HG02588 (cell line): ENCODE measurements at regions not wholly inside any gene's neighbourhood (a gene's known extent, or its start where the extent isn't known, plus 50 kb on each side); places are given as distances from the start of the nearest gene placed in this dataset.
A peak's percentile ranks its signal among the peaks of the same experiment; 100 is the strongest.

ENCODE experiments used
- ATAC-seq: cut with Tn5 transposase; IDR thresholded peaks from one replicate; pipeline ENCODE4 v1.9.1; 2021; ENCODE audit warnings: mild to moderate bottlenecking, moderate library complexity; ENCODE audit not compliant: unreplicated experiment

DNA sequence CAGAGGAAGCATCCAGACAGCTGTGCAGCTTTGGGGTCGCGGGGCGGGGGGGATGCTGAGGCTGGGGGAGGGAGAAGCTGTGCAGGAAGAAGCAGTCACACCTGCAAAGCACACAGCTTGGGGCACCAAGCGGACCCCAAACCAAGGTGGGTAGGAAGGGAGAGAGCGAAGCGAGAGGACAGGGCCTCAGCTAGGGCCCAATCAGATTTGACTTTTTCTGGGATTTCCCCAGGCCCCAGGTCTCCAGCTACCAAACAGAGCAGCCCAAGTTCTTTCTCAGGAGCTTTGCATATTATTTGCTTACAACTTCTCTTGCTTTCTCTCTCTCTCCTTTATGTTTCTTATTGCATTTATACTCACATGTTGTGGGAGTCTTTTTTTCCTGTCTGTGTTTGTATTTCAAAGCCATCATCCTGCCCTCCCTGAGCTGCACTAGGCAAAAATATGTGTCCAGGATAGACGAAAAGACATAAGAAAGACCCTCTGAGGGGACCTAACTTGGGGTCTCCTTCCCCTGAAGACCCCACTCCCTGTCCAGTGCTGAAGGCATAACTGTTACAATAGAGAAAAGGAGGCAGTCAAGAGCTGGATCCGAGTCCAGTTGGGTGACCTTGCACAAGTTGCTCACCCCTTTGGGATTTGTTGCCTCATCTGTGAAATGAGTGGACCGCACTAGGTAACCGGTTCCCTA, 50.6 kb upstream of the SMNDC1 start:
- peak; percentile 30 for ATAC-seq

DNA sequence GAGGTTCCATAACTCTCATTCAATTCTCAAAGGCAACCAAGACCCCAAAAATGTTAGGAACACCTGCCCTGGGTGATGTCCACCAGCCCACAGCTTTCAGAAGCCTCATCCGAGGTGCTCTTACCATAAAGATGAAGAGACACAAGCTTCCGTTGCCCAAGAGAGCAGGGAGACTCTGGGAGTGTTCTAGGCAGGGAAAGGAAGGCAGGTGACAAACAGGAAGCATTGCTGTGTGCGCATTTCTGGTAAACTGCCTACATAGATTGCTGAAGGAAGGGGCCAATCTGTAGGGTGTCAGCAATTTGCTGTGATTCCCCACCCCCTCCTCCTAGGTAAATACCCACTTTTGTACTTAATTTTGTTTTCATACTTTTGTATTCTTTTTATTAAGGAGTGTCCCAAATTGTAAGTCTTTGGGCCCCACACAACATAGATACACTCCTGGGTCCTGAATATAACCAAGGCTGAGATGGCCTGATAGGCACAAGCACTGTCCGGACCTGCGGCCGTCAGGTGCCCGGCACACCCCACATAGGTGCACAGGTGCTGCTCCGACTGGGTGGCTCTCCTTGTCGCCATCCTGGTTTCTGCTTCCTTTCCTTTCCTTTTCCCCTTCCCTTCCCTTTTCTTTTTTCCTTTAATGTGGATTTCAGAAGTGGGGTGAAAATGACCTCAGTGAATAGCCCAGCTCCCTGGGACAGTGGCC, 51.4 kb upstream of the SMNDC1 start:
- peak; percentile 19 for ATAC-seq

DNA sequence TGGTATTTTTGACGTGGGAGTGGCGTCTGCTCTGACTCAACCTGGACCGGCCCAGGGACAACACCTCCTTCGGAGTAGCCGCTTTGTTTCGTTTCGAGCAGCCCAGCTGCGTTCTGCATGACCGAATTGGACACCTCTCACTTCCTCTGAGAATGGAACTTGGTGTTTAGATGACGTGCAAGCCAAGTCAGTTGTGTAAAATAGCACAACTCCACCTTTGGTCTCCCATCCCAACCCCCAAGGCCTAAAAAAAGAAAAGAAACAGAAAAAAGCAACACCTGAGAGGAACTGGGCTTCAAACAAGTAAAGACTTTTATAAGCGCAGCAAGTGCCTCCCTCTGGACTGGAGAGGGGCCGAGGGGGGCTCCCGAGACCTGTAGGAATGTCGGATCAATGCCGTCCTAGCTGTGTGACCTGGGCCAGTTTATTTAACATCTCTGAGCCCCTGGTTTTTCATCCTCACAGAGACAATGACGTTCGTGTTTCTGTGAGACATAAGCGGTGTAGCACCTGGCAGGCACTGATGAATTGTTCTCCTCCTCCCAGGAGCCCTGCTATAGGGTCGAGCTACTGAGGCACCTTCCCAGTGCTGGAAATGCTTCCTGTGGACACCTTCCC, 52.0 kb upstream of the SMNDC1 start:
- ATAC-seq: peak; percentile 79

DNA sequence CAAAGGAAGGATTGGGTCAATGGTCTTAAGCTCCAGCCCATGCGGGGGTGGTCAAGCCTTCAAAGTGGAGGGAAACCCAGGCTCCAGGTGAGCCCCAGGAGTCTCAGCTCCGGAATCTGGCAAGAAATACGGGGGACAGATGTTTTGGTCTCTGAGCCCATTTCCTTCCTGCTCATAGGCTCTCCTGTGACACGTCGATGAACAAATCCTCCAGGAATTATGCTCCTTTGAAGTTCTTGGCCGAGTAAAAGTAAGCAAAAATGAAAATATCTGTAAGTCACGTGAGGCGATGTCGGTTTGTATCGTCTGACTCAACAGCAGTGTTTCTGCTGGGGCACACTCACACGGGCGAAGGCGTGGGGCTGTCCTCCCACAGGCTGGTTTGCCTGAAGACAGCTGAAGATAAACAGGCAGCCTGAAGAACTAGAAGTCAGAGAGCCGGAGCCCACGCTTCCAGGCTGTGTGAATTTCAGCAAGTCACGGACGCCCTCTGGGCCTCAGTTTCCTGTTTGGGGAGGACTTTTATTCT, 52.6 kb upstream of the SMNDC1 start:
- no peak for ATAC-seq

DNA sequence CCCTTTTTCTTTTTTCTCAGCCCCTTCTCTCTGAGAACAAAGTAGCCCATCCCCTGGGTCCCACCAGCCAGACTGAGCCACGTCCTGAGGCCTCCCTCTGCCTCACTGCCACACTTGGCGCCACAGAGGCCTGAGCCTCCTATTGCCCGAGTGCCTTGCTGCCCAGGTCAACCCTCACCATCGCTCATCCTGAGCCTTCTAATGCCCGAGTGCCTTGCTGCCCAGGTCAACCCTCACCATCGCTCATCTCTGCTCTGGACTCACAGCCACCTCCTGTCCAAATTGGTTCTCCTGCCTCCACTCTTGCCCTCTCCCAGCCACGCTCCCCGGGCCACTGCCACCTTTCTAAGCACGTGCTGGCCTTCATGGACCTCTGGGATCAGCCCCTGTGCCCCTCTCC, 53.2 kb upstream of the SMNDC1 start:
- no peak for ATAC-seq

DNA sequence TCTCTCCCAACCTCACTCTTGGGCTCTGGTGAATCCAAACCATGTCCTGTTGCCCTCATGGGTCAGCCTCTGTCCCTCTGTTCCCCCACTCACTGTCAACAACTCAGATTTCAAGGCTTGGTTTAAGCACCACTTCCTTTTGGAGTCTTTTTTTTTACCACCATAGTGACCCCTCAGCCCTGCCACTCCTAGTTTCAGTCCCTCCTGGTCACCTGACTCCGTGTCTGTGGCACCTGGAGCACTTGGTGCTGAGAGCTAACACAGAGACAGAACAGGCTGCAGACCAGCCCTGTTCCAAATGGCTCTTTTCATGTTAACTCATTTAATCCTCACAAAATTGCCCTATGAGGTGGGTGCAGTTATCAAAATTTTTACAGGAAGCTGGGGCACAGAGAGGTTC, 53.6 kb upstream of the SMNDC1 start:
- no peak for ATAC-seq

DNA sequence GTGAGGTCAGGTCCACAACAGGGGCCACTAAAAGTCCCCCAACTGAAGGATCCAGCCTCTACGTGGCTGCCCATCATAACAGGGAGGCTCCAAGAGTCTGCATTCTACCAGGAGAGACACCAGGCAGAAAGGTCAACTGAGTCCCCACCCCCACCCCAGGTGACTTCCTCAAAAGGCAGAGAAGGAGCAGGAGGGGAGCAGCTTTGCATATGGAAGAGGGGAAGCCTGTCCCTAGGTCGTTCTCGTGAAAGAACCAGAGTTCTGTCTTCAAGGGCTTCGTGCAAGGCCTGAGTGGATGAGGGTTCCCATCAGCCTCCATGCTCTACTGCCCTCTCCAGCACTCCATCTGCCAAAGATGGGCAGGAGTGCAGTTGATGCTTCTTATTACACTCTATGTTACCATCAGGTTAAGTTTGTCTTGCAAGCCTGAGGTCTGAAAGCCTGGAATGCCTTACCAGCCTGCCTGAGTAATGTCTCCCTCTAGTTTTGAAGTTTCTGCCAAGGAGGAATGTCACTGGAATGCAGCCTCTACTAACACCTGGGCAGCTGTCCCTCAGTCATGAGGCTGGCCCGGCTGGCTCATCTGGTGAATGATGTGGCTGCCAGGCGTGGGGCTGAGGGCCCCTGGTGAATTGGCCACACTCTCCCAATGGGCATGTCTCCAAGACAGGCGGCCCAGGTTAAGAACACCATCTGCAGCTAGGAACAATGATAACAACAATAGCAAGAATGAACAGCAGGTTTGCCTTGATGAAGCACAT, 54.3 kb upstream of the SMNDC1 start:
- no peak for ATAC-seq

DNA sequence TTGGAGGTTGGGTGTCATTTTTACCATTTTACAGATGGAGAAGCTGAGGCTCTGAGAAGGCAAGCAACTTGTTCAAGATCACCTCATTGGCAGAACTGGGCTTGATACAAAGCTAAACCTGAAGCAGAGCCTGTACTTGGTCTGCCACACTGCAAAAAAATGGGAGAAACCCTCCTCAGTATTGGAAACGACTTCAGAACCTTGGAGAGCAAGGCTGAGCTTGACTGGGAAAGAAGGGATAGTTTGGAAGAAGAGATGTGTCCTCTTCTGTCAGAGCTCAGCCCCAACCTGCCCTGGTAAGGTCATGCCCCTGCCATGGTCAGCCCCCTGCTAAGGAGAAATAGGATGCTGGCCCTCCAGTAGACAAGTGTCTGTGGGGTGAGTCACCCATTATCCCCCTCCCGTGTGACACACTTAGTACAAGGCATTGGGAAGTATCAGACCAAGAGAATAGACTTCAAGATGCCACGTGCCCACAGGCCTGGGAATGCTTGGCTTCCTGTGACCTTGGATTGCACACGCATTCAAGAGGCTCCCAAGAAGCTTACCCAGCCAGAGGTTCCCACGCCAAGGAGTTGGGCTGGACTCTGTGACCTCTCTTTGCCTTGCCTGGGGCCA, 56.2 kb upstream of the SMNDC1 start:
- ATAC-seq: no peak

DNA sequence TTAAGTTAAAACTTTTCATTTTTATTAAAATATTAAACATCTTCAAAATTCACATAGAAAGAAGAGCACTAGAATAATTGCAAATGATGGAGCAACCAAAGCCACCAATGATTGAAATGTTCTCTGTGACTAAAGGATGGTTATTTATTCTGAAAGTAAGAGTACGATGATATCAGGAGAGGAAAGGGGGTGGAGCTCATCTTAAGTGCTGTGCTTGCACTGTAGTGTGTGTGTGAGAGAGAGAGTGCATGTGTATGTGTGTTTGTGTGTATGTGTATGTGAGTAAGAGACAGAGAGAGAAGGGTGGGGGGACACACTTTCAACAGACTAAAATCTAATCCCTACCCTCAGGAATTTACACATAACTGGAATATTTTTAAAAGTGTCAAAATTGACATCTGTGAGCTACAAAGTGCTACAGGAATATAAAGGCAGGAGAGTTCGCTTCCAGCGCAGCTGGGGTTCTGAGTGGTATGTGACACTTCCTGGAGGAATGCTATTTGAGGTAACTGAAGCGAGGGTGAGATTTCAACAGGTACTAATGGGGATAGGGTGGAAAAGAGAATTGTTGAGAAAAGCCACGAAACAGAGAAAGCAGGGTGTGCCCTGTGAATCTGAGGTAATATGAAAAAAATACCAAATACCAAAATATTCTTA, 57.2 kb upstream of the SMNDC1 start:
- ATAC-seq: no peak

DNA sequence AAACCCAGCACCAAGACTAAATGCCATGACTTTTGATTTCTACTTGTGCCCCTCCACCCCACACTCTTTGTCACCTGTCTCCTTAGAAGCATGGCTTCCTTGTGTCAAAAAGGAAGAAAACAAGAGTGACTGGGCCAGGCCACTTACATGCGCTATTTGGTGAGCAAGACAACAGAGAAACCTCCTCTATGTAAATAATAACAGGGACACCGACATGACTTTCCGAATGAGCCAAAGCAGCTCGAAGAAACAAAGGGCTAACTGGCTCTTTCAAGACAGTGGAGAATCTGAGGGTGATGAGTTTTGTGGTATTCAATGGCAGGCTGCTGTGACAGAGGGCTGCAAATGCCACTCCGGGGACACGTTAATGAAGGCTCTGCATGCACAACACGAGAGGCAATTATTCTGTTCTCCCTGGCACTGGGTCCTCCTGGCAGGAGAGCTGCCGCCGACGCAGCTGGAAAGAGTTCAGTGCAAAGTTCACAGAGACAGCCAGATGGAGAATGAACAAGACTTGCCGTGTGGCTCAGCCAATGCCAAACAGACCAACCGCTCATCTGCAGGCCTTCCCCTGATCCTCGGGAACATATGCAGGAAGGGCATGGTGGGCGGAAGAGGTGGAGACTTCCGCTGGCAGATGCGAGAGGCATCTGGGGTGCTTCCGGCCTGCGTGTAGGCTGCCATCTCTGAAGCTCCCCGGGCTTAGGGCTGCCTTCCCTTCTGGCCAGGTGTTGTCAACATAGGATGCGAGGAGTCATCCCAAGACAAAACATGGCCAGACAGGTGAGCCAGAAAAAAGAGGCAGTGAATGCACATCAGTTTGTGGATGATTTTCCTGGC, 59.1 kb upstream of the SMNDC1 start:
- no peak for ATAC-seq

DNA sequence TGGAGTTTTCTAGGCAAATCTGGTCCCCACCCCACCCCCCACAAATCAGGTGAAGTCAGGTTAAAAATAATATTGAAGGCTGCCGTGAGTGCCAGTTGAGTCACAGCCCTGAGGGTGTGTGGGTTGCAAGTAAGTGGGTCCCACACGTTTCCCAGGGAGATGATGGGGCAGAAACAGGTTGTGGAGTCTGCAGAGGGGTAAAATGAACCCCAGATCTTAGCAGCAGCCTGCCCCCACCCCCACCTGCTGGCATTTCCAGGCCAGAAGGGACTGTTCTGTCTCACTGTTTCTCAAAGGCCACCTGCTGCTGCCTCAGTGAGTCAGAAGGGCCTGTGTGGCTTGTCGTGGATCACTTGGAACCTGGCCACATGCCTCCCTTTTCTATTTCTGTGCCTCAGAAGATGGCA, 59.8 kb upstream of the SMNDC1 start:
- ATAC-seq: no peak

DNA sequence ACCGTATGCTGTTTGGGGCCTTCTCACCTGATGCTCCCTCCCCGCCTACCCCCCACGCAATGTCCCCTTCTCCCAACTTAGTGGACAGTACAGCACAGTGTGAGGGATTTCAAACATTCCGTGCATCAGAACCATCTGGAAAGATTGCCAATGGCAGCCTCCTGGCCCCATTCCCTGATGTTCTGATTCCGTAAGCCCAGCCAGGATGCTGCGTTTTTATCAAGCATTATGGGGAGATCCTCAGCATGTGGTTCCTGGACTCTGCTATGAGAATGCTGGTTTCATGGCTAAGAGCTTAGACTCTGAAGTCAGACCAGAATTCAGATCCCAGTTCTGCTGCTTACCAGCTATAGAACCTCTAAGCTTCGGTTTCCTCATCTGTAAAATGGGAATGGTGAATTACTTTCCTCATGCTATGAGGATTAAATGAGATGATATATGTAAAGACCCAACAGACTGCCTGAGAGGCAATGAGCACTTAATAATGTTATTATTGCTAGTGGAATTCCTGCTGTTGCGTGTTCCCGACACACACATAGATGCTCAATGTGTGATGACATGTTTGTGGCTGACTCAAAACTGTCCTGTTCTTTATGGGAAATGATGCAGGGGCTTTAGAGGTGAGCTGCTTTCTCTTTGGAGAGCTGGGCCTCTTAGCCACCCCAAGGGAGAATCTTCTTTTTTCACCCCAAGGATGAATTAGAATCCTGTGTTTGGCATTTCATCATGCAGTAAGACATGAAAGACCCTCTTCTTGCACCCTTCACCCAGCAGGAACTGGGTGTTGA, 60.8 kb upstream of the SMNDC1 start:
- ATAC-seq: no peak

DNA sequence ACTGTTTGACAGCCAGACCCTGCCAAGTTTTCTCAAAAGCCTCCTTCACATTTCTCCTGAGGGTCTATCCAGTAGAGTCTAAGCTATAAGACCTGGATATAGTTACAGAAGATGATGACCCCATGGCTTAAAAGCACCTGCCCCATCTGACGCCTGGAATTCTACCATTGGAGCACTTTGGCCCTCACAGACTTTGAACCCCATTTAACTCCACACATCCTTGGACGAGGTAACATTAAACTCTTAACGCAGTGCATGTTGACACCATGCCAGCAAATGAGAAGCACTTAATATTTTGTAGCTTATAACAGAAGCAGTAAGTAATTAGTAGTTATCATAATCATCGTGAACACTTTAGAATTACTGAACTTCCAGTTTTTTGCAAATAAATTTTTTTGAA, 61.9 kb upstream of the SMNDC1 start:
- no peak for ATAC-seq

DNA sequence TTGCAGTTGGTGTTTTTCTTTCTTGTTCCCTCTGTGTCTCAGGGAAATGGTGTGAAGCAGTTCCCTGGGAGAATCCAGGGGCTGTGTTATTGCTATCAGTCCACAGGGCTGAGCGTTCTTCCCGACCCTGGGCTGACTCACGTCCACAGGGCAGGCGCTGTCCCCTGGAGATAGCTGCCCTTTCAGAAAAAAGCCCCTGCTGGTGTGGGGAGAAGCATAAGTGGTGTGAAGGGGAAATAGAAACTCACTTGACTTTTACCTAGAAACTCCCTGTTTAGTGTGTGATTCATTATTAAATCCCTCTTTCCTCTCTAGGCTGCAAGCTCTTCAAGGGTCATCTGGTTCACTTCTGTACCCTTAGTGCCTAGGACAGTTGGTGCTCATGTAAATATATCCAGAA, 63.3 kb upstream of the SMNDC1 start:
- peak; percentile 59 for ATAC-seq

DNA sequence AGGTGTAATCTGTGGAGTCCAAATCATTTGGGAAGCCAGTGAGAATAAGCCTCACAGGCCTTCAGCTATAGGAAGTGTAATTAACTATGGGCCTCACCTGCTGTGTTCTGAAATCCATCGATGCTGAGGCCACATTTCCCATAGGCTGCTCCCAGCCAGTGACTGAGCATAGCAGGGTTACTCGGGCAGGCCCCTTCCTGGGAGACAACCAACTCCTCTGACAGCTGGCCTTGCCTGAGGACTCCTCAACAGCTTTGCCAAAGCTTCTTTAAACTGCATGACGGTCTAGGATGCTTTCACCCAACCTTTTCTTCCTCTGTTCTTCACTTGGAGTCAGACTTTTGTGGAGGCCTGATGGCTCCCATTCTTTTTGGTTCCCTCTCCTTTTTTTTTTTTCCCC, 63.8 kb upstream of the SMNDC1 start:
- no peak for ATAC-seq

DNA sequence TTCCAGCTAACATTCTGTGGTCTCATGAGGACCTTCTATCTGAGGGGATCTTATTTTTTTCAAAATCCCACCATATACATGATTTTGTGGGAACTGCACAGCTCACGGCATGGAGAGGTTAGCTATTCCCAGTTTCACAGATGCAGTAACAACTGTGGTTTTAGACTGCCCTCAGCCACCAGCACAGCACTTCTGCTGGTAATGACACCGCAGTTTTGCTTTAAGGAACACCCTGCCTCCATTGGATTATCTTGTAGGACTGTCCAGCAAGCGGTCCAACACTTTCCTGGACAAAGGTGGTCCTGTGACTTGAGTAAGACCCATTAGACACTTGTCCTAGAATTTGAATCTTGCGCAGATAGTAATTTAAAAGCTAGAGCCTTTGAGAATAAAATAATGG, 65.3 kb upstream of the SMNDC1 start:
- no peak for ATAC-seq

DNA sequence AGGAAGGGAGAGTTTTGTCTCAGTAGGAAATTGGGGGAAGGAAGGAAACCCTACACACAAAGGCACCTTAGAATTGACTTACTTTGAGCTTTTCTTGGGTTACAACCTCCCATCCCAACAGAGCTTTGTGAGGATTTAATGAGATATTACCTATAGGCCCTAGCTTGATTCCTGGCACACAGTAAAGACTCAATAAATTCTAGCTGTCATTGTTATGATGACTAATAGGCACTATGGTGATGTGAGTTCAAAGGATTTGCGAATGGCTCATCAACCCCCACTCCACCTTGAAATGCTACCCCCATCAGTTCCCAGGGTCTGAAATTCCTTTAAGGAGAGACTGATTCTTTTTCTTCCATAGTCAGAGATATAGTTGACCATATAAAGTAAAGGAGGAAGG, 67.9 kb upstream of the SMNDC1 start:
- ATAC-seq: no peak

DNA sequence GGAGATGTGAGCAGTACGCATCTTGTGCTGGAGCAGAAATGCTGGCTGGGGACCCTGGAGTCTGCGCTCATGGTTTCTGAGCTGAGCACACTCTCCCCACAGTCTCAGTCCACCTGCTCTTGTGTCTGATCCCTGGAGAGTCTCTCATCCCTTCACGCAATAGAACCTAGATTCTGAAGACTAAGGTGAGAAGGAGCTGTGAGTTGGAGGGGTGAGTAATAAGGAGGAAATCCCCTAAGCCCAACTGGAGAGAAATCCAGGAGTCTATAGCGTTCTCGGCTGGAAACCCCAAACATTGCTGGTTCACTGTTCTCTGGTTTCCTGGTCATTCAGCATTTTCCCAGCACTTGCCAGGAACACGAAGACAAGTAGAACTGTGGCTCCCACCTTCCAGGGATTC, 68.3 kb upstream of the SMNDC1 start:
- ATAC-seq: no peak
